Neural cell (in vitro differentiated cells): ENCODE measurements at regions not wholly inside any gene's neighbourhood (a gene's known extent, or its start where the extent isn't known, plus 50 kb on each side); places are given as distances from the start of the nearest gene placed in this dataset.

ENCODE experiments used
- H2AFZ ChIP-seq: fragments of 200-600, 300-800 bp; sonication (generic), shearing (Covaris generic); 2 replicates; pipeline ENCODE4 v1.6.0; 2014; ENCODE audit warnings: low read depth, mild to moderate bottlenecking, antibody characterized with exemption, low read length, moderate library complexity
- H3F3A ChIP-seq: fragments of 200-600 bp; shearing (Covaris generic); 2 replicates; pipeline ENCODE4 v1.6.1; 2016; ENCODE audit warnings: mild to moderate bottlenecking, moderate library complexity, mixed read lengths, antibody characterized with exemption, low read length; ENCODE audit not compliant: insufficient read depth, poor library complexity, severe bottlenecking
- H3K27ac ChIP-seq: fragments of 200-600, 300-800 bp; sonication (generic), shearing (Covaris generic); 2 replicates; pipeline ENCODE4 v1.5.1; 2014; ENCODE audit warnings: mild to moderate bottlenecking, low read length, moderate library complexity
- H3K27me3 ChIP-seq: fragments of 300-800, 200-600 bp; sonication (generic), shearing (Covaris generic); 2 replicates; pipeline ENCODE4 v1.6.0; 2014; ENCODE audit warnings: mild to moderate bottlenecking, low read depth, low read length, moderate library complexity; ENCODE audit not compliant: insufficient read depth
- H3K36me3 ChIP-seq: fragments of 300-800, 200-600 bp; sonication (generic), shearing (Covaris generic); 2 replicates; pipeline ENCODE4 v1.5.1; 2014; ENCODE audit warnings: mild to moderate bottlenecking, antibody characterized with exemption, low read length, moderate library complexity; ENCODE audit not compliant: insufficient read depth
- H3K4me2 ChIP-seq: fragments of 300-800, 200-600 bp; sonication (generic), shearing (Covaris generic); 2 replicates; pipeline ENCODE4 v1.6.0; 2014; ENCODE audit warnings: mild to moderate bottlenecking, low read length
- H3K4me3 ChIP-seq: fragments of 300-800, 200-600 bp; sonication (generic), shearing (Covaris generic); 2 replicates; pipeline ENCODE4 v1.5.1; 2014; ENCODE audit warnings: mild to moderate bottlenecking, low read length, moderate library complexity
- H3K79me2 ChIP-seq: fragments of 200-600 bp; shearing (Covaris generic); replicated peaks from 2 replicates; pipeline ENCODE4 v1.6.0; 2014; ENCODE audit warnings: mild to moderate bottlenecking, low read length, moderate library complexity; ENCODE audit not compliant: insufficient read depth
- H3K9ac ChIP-seq: fragments of 300-800, 200-600 bp; sonication (generic), shearing (Covaris generic); 2 replicates; pipeline ENCODE4 v1.6.1; 2016; ENCODE audit warnings: mild to moderate bottlenecking, low read length, mixed read lengths
- H3K9me2 ChIP-seq: fragments of 200-600 bp; shearing (Covaris generic); 2 replicates; pipeline ENCODE4 v1.6.1; 2016; ENCODE audit warnings: mild to moderate bottlenecking, low read length, mixed read lengths; ENCODE audit not compliant: insufficient read depth
- H3K9me3 ChIP-seq: fragments of 200-600, 300-800 bp; sonication (generic), shearing (Covaris generic); 2 replicates; pipeline ENCODE4 v1.6.1; 2016; ENCODE audit warnings: mild to moderate bottlenecking, mixed run types, low read length, moderate library complexity, mixed read lengths
- H4K20me1 ChIP-seq: fragments of 200-600 bp; shearing (Covaris generic); 2 replicates; pipeline ENCODE4 v1.6.1; 2016; ENCODE audit warnings: mild to moderate bottlenecking, mixed run types; ENCODE audit not compliant: insufficient read depth
- EP300 ChIP-seq: fragments of 450-650 bp; conservative IDR thresholded peaks from 2 replicates; pipeline ENCODE4 v1.6.1; 2014; ENCODE audit warnings: antibody characterized with exemption, mild to moderate bottlenecking, moderate library complexity; ENCODE audit not compliant: poor library complexity, severe bottlenecking
- EZH2 ChIP-seq: fragments of 200-600, 300-800 bp; shearing (Covaris generic), sonication (generic); IDR thresholded peaks from 2 replicates; pipeline ENCODE4 v1.6.1; 2014; ENCODE audit warnings: antibody characterized with exemption, low read length, borderline replicate concordance, mild to moderate bottlenecking; ENCODE audit not compliant: insufficient read depth, poor library complexity, severe bottlenecking
- MXI1 ChIP-seq: fragments of 450-650 bp; conservative IDR thresholded peaks from 2 replicates; pipeline ENCODE4 v1.6.1; 2014; ENCODE audit warnings: antibody characterized with exemption, mild to moderate bottlenecking; ENCODE audit not compliant: poor library complexity, severe bottlenecking
- POLR2AphosphoS5 ChIP-seq: IDR thresholded peaks from 2 replicates; pipeline ENCODE4 v1.6.1; 2012
- RAD21 ChIP-seq: fragments of 450-650 bp; conservative IDR thresholded peaks from 2 replicates; pipeline ENCODE4 v1.6.1; 2014; ENCODE audit warnings: antibody characterized with exemption, mild to moderate bottlenecking, moderate library complexity
- SMC3 ChIP-seq: fragments of 450-650 bp; conservative IDR thresholded peaks from 2 replicates; pipeline ENCODE4 v1.6.1; 2014; ENCODE audit warnings: antibody characterized with exemption, mild to moderate bottlenecking, moderate library complexity; ENCODE audit not compliant: poor library complexity
- TAF1 ChIP-seq: IDR thresholded peaks from 2 replicates; pipeline ENCODE4 v1.6.1; 2012; ENCODE audit warnings: low read depth
- TF ChIP-seq, protein P1 (sequence below): fragments of 450-650 bp; IDR thresholded peaks from 2 replicates; pipeline ENCODE4 v1.5.1; 2014; ENCODE audit warnings: antibody characterized with exemption, mild to moderate bottlenecking, moderate library complexity; ENCODE audit not compliant: poor library complexity, severe bottlenecking
- TF ChIP-seq, protein P2 (sequence below): IDR thresholded peaks from 2 replicates; pipeline ENCODE4 v1.6.1; 2012; ENCODE audit warnings: borderline replicate concordance

DNA sequence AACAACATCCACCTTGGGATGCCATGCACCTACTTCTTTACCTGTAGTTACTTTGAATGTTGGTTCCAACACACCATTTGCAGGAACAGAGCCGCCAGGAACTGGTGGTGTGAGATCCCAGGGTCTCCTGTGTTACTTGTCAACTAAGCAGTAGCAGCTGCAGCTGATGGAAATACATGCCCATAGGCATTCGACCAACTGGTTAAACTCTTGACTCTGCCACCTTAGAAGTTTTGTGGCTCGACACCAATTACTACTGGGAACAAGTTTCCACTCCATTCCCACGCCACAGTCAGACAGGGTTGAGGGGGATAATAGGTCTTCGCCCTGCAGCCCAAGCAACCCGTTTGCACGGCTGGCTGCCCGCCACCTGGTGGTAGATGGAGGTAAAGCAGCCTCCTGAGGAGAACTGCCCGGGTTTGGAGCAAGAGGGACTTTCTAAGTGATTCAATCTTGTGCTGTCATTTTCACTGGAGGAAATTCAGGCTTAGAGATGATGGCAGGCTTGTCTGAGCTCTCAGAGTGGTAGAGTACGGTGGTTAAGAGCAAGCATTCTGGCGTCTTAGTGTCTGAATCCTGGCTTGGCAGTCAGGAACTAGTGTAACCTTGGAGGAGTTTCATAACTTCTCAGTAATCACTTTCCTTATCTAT lies 119.1 kb upstream of the TRIM2 start:
- Histone ChIP-seq H4K20me1 (no peaks in the 10 kb centered on the region), H3K4me3 (no peak overlapping the region), H3K36me3 (no peaks in the 10 kb centered on the region), H3K27me3 (no peaks in the 10 kb centered on the region), H3K79me2 (no peaks in the 10 kb centered on the region), H2AFZ (no peak overlapping the region), H3K4me2 (no peak overlapping the region), H3K9me3 (no peaks in the 10 kb centered on the region), H3K9ac (no peak overlapping the region), H3K27ac (no peak overlapping the region), H3K9me2 (no peaks in the 10 kb centered on the region), H3F3A (no peaks in the 10 kb centered on the region)
- TF ChIP-seq SMC3: peak; percentile 77
- TF ChIP-seq RAD21: peak; percentile 61
- no peak for TF ChIP-seq POLR2AphosphoS5
- TF ChIP-seq, protein P1, sequence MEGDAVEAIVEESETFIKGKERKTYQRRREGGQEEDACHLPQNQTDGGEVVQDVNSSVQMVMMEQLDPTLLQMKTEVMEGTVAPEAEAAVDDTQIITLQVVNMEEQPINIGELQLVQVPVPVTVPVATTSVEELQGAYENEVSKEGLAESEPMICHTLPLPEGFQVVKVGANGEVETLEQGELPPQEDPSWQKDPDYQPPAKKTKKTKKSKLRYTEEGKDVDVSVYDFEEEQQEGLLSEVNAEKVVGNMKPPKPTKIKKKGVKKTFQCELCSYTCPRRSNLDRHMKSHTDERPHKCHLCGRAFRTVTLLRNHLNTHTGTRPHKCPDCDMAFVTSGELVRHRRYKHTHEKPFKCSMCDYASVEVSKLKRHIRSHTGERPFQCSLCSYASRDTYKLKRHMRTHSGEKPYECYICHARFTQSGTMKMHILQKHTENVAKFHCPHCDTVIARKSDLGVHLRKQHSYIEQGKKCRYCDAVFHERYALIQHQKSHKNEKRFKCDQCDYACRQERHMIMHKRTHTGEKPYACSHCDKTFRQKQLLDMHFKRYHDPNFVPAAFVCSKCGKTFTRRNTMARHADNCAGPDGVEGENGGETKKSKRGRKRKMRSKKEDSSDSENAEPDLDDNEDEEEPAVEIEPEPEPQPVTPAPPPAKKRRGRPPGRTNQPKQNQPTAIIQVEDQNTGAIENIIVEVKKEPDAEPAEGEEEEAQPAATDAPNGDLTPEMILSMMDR: peak; percentile 82
- no peak for TF ChIP-seq MXI1

DNA sequence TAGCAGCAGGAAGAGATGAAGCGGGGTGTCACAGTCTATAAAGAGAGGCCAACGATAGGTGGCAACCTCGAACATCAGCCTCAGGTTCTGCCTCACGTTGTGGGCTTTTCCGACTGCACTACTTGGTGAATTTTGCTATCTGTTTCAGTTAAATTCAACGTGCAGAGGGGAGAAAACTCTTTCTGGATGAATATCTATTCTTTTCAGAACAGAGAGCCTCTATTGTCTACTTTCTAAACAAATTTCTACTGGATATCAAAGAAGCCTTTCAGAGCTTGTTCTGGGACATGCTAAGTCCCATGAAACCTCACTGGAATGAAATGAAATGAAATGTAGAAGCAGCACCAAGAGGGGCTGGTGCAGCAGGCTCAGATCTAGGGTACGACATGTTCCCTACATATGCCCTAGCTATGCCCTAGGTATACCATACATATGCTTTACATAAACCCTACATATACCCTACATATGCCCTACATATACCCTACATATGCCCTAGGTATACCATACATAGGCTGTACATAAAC lies 116.5 kb upstream of the TRIM2 start:
- Histone ChIP-seq H3K27ac (no peak overlapping the region), H4K20me1 (no peaks in the 10 kb centered on the region), H3K4me3 (no peak overlapping the region), H3K4me2 (no peak overlapping the region), H3K79me2 (no peaks in the 10 kb centered on the region), H3K36me3 (no peaks in the 10 kb centered on the region), H3K9ac (no peak overlapping the region), H3K9me2 (no peaks in the 10 kb centered on the region), H3K9me3 (no peaks in the 10 kb centered on the region), H2AFZ (no peak overlapping the region), H3K27me3 (no peaks in the 10 kb centered on the region), H3F3A (no peaks in the 10 kb centered on the region)
- TF ChIP-seq SMC3: no peak
- TF ChIP-seq EZH2: no peak
- TF ChIP-seq MXI1: no peak
- no peak for TF ChIP-seq RAD21
- TF ChIP-seq EP300: no peak
- no peak for TF ChIP-seq TAF1
- TF ChIP-seq, protein P2, sequence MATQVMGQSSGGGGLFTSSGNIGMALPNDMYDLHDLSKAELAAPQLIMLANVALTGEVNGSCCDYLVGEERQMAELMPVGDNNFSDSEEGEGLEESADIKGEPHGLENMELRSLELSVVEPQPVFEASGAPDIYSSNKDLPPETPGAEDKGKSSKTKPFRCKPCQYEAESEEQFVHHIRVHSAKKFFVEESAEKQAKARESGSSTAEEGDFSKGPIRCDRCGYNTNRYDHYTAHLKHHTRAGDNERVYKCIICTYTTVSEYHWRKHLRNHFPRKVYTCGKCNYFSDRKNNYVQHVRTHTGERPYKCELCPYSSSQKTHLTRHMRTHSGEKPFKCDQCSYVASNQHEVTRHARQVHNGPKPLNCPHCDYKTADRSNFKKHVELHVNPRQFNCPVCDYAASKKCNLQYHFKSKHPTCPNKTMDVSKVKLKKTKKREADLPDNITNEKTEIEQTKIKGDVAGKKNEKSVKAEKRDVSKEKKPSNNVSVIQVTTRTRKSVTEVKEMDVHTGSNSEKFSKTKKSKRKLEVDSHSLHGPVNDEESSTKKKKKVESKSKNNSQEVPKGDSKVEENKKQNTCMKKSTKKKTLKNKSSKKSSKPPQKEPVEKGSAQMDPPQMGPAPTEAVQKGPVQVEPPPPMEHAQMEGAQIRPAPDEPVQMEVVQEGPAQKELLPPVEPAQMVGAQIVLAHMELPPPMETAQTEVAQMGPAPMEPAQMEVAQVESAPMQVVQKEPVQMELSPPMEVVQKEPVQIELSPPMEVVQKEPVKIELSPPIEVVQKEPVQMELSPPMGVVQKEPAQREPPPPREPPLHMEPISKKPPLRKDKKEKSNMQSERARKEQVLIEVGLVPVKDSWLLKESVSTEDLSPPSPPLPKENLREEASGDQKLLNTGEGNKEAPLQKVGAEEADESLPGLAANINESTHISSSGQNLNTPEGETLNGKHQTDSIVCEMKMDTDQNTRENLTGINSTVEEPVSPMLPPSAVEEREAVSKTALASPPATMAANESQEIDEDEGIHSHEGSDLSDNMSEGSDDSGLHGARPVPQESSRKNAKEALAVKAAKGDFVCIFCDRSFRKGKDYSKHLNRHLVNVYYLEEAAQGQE: no peak
- TF ChIP-seq, protein P1: no peak
- no peak for TF ChIP-seq POLR2AphosphoS5
